SK-N-SH (cell line): ENCODE measurements at regions not wholly inside any gene's neighbourhood (a gene's known extent, or its start where the extent isn't known, plus 50 kb on each side); places are given as distances from the start of the nearest gene placed in this dataset.

Experiments
- CTCF ChIA-PET: fragments of 300-600, 350-600 bp; formaldehyde crosslinking; extraction: SDS; loops from one replicate; lab custom pipeline; 2021; lab: Yijun Ruan, JAX
- POLR2A ChIA-PET: fragments of 350-600 bp; sonication (Branson Sonifier 250); formaldehyde crosslinking; extraction: SDS; loops from one replicate; lab custom pipeline; 2020; ENCODE audit warnings: antibody characterized with exemption, inconsistent platforms; lab: Yijun Ruan, JAX
- DNase-seq: peaks from one replicate; pipeline ENCODE4 v3.0.0; 2012
- H2AFZ ChIP-seq: fragments of 200-600 bp; sonication (generic); 2 replicates; pipeline ENCODE4 v1.8.1; 2016; ENCODE audit warnings: antibody characterized with exemption, mild to moderate bottlenecking, low read depth
- H3F3A ChIP-seq: fragments of 200-600 bp; sonication (generic); replicated peaks from 2 replicates; pipeline ENCODE3; 2016; ENCODE audit warnings: antibody characterized with exemption, mild to moderate bottlenecking; ENCODE audit not compliant: insufficient read depth
- H3K27ac ChIP-seq, 2 experiments: fragments of 200-500 bp in 1 of 2; fragments of 200-600 bp in 1 of 2; sonication (Bioruptor generic) in 1 of 2; sonication (generic), shearing (Covaris generic) in 1 of 2; 2 replicates each; pipeline versions ENCODE4 v1.5.1 to v1.6.1; 2014 to 2016; ENCODE audit warnings: low read depth in 2 of 2, inconsistent platforms in 1 of 2, low read length in 1 of 2, mild to moderate bottlenecking in 1 of 2, mixed read lengths in 1 of 2
- H3K27me3 ChIP-seq: fragments of 200-600 bp; sonication (generic), shearing (Covaris generic); 2 replicates; pipeline ENCODE4 v1.6.1; 2016; ENCODE audit warnings: mixed run types; ENCODE audit not compliant: insufficient read depth
- H3K36me3 ChIP-seq, 2 experiments: fragments of 200-500 bp in 1 of 2; fragments of 200-600 bp in 1 of 2; sonication (Bioruptor generic) in 1 of 2; sonication (generic) in 1 of 2; replicated peaks in 1 of 2; 2 replicates each; pipeline versions ENCODE3 to v1.5.1; 2014 to 2016; ENCODE audit warnings: low read length in 1 of 2, mild to moderate bottlenecking in 1 of 2; ENCODE audit not compliant: insufficient read depth in 2 of 2, control insufficient read depth in 1 of 2
- H3K4me1 ChIP-seq, 2 experiments: fragments of 200-500 bp in 1 of 2; fragments of 200-600 bp in 1 of 2; sonication (Bioruptor generic) in 1 of 2; sonication (generic), shearing (Covaris generic) in 1 of 2; 2 replicates each; pipeline versions ENCODE4 v1.5.1 to v1.6.1; 2014 to 2016; ENCODE audit warnings: low read depth in 1 of 2, low read length in 1 of 2, mixed run types in 1 of 2; ENCODE audit not compliant: insufficient read depth in 2 of 2, control insufficient read depth in 1 of 2
- H3K4me2 ChIP-seq: fragments of 200-600 bp; sonication (generic), shearing (Covaris generic); 2 replicates; pipeline ENCODE4 v1.6.1; 2017; ENCODE audit warnings: mixed run types
- H3K4me3 ChIP-seq, 2 experiments: fragments of 200-500 bp in 1 of 2; fragments of 200-600 bp in 1 of 2; sonication (Bioruptor generic) in 1 of 2; sonication (generic), shearing (Covaris generic) in 1 of 2; 2 replicates each; pipeline versions ENCODE4 v1.5.1 to v1.8.1; 2014 to 2016; ENCODE audit warnings: low read depth in 2 of 2, inconsistent platforms in 1 of 2, low read length in 1 of 2, mild to moderate bottlenecking in 1 of 2, mixed read lengths in 1 of 2, moderate library complexity in 1 of 2
- H3K79me2 ChIP-seq: fragments of 200-600 bp; sonication (generic); 2 replicates; pipeline ENCODE4 v1.8.1; 2017; ENCODE audit warnings: mild to moderate bottlenecking; ENCODE audit not compliant: insufficient read depth
- H3K9ac ChIP-seq: fragments of 200-600 bp; sonication (generic); 2 replicates; pipeline ENCODE4 v1.6.1; 2017; ENCODE audit warnings: mixed run types
- H3K9me2 ChIP-seq: fragments of 200-600 bp; sonication (generic); 2 replicates; pipeline ENCODE4 v1.6.1; 2017; ENCODE audit warnings: mixed run types
- H3K9me3 ChIP-seq: fragments of 200-600 bp; sonication (generic); 2 replicates; pipeline ENCODE4 v1.6.1; 2017; ENCODE audit warnings: mixed run types, mild to moderate bottlenecking, moderate library complexity
- H4K20me1 ChIP-seq: fragments of 200-600 bp; sonication (generic); 2 replicates; pipeline ENCODE4 v1.6.1; 2017; ENCODE audit warnings: mild to moderate bottlenecking, mixed run types; ENCODE audit not compliant: insufficient read depth
- ELF1 ChIP-seq: IDR thresholded peaks from 2 replicates; pipeline ENCODE4 v1.4.0; 2012
- EP300 ChIP-seq, 2 experiments: IDR thresholded peaks; 2 replicates each; pipeline versions ENCODE4 v1.4.0 to v1.6.1; 2012; ENCODE audit warnings: borderline replicate concordance in 1 of 2, low read depth in 1 of 2, low read length in 1 of 2
- FOSL2 ChIP-seq: IDR thresholded peaks from 2 replicates; pipeline ENCODE4 v1.4.0; 2012; ENCODE audit warnings: low read depth, mild to moderate bottlenecking, moderate library complexity, borderline replicate concordance
- FOXJ3 ChIP-seq: sonication (generic); formaldehyde crosslinking; IDR thresholded peaks from 2 replicates; pipeline ENCODE4 v1.5.1; 2020; ENCODE audit warnings: mild to moderate bottlenecking, missing genetic modification reagents
- FOXM1 ChIP-seq: IDR thresholded peaks from 2 replicates; pipeline ENCODE4 v1.4.0; 2012; ENCODE audit warnings: low read depth, mild to moderate bottlenecking
- GATA2 ChIP-seq: sonication (generic); formaldehyde crosslinking; IDR thresholded peaks from 2 replicates; pipeline ENCODE4 v1.5.0; 2020; ENCODE audit warnings: mild to moderate bottlenecking, missing genetic modification reagents
- JUND ChIP-seq: IDR thresholded peaks from 2 replicates; pipeline ENCODE4 v1.4.0; 2012
- MEF2A ChIP-seq: IDR thresholded peaks from 2 replicates; pipeline ENCODE4 v1.4.0; 2012; ENCODE audit warnings: low read depth, borderline replicate concordance
- NFIC ChIP-seq: IDR thresholded peaks from 2 replicates; pipeline ENCODE4 v1.4.0; 2012; ENCODE audit warnings: borderline replicate concordance
- NRF1 ChIP-seq: IDR thresholded peaks from 2 replicates; pipeline ENCODE4 v1.6.1; 2012; ENCODE audit warnings: low read depth, mild to moderate bottlenecking, low read length
- RXRA ChIP-seq: IDR thresholded peaks from 2 replicates; pipeline ENCODE4 v1.4.0; 2012; ENCODE audit warnings: low read depth, mild to moderate bottlenecking, borderline replicate concordance
- SIN3A ChIP-seq: IDR thresholded peaks from 2 replicates; pipeline ENCODE4 v1.6.1; 2012; ENCODE audit warnings: low read depth, mild to moderate bottlenecking, low read length, moderate library complexity, borderline replicate concordance
- SMC3 ChIP-seq: IDR thresholded peaks from 2 replicates; pipeline ENCODE4 v1.6.1; 2012; ENCODE audit warnings: low read depth, low read length, improper control_type of control experiment
- TAF1 ChIP-seq: IDR thresholded peaks from 2 replicates; pipeline ENCODE4 v1.6.1; 2012; ENCODE audit warnings: low read depth, mild to moderate bottlenecking, low read length, moderate library complexity, borderline replicate concordance
- TEAD4 ChIP-seq: IDR thresholded peaks from 2 replicates; pipeline ENCODE4 v1.4.0; 2012; ENCODE audit warnings: mild to moderate bottlenecking, borderline replicate concordance; ENCODE audit not compliant: insufficient read depth
- YY1 ChIP-seq: IDR thresholded peaks from 2 replicates; pipeline ENCODE4 v1.4.0; 2012; ENCODE audit warnings: low read depth, mild to moderate bottlenecking
- WGBS: methylation state at CpG from one replicate; pipeline ENCODE4 v1.1.6; 2017; ENCODE audit warnings: low lambda C conversion rate; 5-methylcytosine and 5-hydroxymethylcytosine counted together
- TF ChIP-seq, protein P1 (sequence below): IDR thresholded peaks from 2 replicates; pipeline ENCODE4 v1.4.0; 2012; ENCODE audit warnings: low read depth
- TF ChIP-seq, protein P2 (sequence below): IDR thresholded peaks from 2 replicates; pipeline ENCODE4; 2012
- TF ChIP-seq, protein P3 (sequence below): fragments of 150-350 bp; IDR thresholded peaks from 2 replicates; pipeline ENCODE4 v1.6.1; 2017; ENCODE audit warnings: antibody characterized with exemption, low read length, low read depth, borderline replicate concordance
- TF ChIP-seq, protein P4 (sequence below): fragments of 200-600 bp; sonication (generic); IDR thresholded peaks from 2 replicates; pipeline ENCODE4 v1.6.1; 2017; ENCODE audit warnings: antibody characterized with exemption, mild to moderate bottlenecking, moderate library complexity

DNA sequence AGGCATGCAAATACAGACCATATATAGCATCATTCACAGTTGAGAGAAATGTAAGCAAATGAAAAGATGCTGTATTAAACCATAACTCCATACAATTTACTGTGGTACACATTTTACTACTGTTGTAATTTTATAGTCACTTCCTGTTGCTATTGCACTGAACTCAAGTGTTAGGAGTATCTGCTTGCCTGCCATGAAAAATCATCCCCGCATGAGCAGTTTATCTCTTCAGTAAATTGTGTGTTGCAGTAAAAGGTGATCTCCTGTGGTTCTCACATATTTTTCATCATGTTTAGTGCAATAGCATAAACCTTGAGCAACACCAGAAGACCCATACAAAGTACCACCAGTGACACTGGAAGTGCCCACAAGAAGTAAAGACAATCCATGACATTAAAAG lies 1153.4 kb downstream of the FAT4 start:
- POLR2A ChIA-PET = no interaction called here
- WGBS = 93% methylated on average over 1 of the region's 1 CpG
- no peak overlapping the region for H3K9ac ChIP-seq
- CTCF ChIA-PET = no interaction called here
- 0 out of 2 replicates have a peak, but pooled peaks cover 4% of the 10 kb centered on the region for H3K9me3 ChIP-seq
- H3K27ac ChIP-seq = no peak overlapping the region
- H3K79me2 ChIP-seq = no peaks in the 10 kb centered on the region
- no peak for DNase-seq
- H3K4me1 ChIP-seq = no peaks in the 10 kb centered on the region
- TF ChIP-seq RXRA (no peak), NRF1 (no peak), SMC3 (no peak), NFIC (no peak), GATA2 (CRISPR knock-in tag) (no peak), MEF2A (no peak), EP300 (IDR thresholded peaks at IDR 0.05; ENCODE audit: borderline replicate concordance in 1 of 2, low read depth in 1 of 2, low read length in 1 of 2) (no peak), YY1 (no peak), SIN3A (no peak), FOSL2 (no peak), TAF1 (no peak), TEAD4 (no peak), ELF1 (no peak)
- TF ChIP-seq, protein P1, sequence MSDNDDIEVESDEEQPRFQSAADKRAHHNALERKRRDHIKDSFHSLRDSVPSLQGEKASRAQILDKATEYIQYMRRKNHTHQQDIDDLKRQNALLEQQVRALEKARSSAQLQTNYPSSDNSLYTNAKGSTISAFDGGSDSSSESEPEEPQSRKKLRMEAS = no peak
- TF ChIP-seq, protein P2, sequence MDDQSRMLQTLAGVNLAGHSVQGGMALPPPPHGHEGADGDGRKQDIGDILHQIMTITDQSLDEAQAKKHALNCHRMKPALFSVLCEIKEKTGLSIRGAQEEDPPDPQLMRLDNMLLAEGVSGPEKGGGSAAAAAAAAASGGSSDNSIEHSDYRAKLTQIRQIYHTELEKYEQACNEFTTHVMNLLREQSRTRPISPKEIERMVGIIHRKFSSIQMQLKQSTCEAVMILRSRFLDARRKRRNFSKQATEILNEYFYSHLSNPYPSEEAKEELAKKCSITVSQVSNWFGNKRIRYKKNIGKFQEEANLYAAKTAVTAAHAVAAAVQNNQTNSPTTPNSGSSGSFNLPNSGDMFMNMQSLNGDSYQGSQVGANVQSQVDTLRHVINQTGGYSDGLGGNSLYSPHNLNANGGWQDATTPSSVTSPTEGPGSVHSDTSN = no peak
- TF ChIP-seq, protein P3, sequence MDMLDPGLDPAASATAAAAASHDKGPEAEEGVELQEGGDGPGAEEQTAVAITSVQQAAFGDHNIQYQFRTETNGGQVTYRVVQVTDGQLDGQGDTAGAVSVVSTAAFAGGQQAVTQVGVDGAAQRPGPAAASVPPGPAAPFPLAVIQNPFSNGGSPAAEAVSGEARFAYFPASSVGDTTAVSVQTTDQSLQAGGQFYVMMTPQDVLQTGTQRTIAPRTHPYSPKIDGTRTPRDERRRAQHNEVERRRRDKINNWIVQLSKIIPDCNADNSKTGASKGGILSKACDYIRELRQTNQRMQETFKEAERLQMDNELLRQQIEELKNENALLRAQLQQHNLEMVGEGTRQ = no peak
- no peak overlapping the region for H2AFZ ChIP-seq
- H3K4me2 ChIP-seq = no peak overlapping the region
- H3K4me3 ChIP-seq = no peak overlapping the region
- no peaks in the 10 kb centered on the region for H3K36me3 ChIP-seq
- H3K27me3 ChIP-seq = no peaks in the 10 kb centered on the region
- no peaks in the 10 kb centered on the region for H3F3A ChIP-seq
- H3K9me2 ChIP-seq = no peaks in the 10 kb centered on the region
- no peaks in the 10 kb centered on the region for H4K20me1 ChIP-seq

DNA sequence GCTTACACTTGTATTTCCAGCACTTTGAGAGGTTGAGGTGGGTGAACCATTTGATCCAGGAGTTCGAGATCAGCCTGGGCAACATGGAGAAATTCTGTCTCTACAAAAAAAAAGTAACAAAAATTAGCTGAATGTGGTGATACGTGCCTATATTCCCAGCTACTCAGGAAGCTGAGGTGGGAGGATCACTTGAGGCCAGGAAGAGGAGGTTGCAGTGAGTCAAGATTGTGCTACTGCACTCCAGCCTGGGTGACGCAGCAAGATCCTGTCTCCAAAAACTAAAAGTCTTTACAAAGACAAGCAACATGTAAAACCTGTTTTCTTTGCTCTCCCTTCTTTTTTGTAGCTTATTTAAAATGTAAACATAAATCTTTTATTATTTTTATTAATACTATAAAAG lies 1156.1 kb downstream of the FAT4 start:
- Histone ChIP-seq H3K79me2 (no peaks in the 10 kb centered on the region), H3F3A (no peaks in the 10 kb centered on the region), H3K27ac (no peak overlapping the region), H3K9me2 (no peaks in the 10 kb centered on the region), H3K27me3 (no peaks in the 10 kb centered on the region), H3K9ac (no peak overlapping the region), H2AFZ (no peak overlapping the region), H3K4me2 (no peak overlapping the region), H4K20me1 (no peaks in the 10 kb centered on the region), H3K36me3 (no peaks in the 10 kb centered on the region), H3K4me1 (no peaks in the 10 kb centered on the region), H3K9me3 (0 out of 2 replicates have a peak, but pooled peaks cover 4% of the 10 kb centered on the region), H3K4me3 (no peak overlapping the region)
- 75% methylated on average over 3 of the region's 3 CpGs for WGBS
- DNase-seq = no peak
- POLR2A ChIA-PET = no interaction called here
- CTCF ChIA-PET = no interaction called here
- TF ChIP-seq FOXM1 (no peak), JUND (no peak), EP300 (IDR thresholded peaks at IDR 0.05; ENCODE audit: borderline replicate concordance in 1 of 2, low read depth in 1 of 2, low read length in 1 of 2) (no peak), FOXJ3 (CRISPR knock-in tag) (no peak)
- TF ChIP-seq, protein P4, sequence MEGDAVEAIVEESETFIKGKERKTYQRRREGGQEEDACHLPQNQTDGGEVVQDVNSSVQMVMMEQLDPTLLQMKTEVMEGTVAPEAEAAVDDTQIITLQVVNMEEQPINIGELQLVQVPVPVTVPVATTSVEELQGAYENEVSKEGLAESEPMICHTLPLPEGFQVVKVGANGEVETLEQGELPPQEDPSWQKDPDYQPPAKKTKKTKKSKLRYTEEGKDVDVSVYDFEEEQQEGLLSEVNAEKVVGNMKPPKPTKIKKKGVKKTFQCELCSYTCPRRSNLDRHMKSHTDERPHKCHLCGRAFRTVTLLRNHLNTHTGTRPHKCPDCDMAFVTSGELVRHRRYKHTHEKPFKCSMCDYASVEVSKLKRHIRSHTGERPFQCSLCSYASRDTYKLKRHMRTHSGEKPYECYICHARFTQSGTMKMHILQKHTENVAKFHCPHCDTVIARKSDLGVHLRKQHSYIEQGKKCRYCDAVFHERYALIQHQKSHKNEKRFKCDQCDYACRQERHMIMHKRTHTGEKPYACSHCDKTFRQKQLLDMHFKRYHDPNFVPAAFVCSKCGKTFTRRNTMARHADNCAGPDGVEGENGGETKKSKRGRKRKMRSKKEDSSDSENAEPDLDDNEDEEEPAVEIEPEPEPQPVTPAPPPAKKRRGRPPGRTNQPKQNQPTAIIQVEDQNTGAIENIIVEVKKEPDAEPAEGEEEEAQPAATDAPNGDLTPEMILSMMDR = no peak
